Endothelial cell of umbilical vein (primary cell): ENCODE measurements at regions not wholly inside any gene's neighbourhood (a gene's known extent, or its start where the extent isn't known, plus 50 kb on each side); places are given as distances from the start of the nearest gene placed in this dataset.

ENCODE experiments used
- BruUV-seq: library from RNA; stranded (reverse); fragments of 400-500 nt; replicated peaks from 2 replicates; lab custom pipeline; 2021; lab: Mats Ljungman, UMichigan
- CTCF ChIA-PET: fragments of 300-600, 350-600 bp; sonication (Branson Sonifier 250); formaldehyde crosslinking; loops from one replicate; lab custom pipeline; 2021; ENCODE audit warnings: antibody characterized with exemption, inconsistent platforms; lab: Charles Lee
- POLR2A ChIA-PET: fragments of 300-600, 350-600 bp; sonication (Branson Sonifier 250); formaldehyde crosslinking; loops from one replicate; lab custom pipeline; 2021; ENCODE audit warnings: antibody characterized with exemption, inconsistent platforms; lab: Charles Lee
- DNase-seq: peaks from one replicate; pipeline ENCODE4 v3.0.0-alpha.2; 2011; ENCODE audit warnings: low read depth, low spot score
- FAIRE-seq: peaks from 2 replicates; lab custom pipeline; 2011; peaks lifted over from hg19 to GRCh38; lab: Jason Lieb, UNC
- H2AFZ ChIP-seq: 2 replicates; pipeline ENCODE4 v1.6.0; 2012; ENCODE audit warnings: low read depth, low read length, control low read depth, inconsistent platforms
- H3K27ac ChIP-seq: 2 replicates; pipeline ENCODE4 v1.5.1; 2011; ENCODE audit warnings: low read depth, mild to moderate bottlenecking, control low read depth, low read length, moderate library complexity; ENCODE audit not compliant: insufficient read depth
- H3K27me3 ChIP-seq, 2 experiments: 2 replicates each; pipeline versions ENCODE4 v1.6.0 to v1.6.1; 2011; ENCODE audit warnings: low read length in 2 of 2, mixed read lengths in 1 of 2; ENCODE audit not compliant: control insufficient read depth in 2 of 2, insufficient read depth in 2 of 2
- H3K36me3 ChIP-seq, 2 experiments: 2 replicates in 1 of 2; 3 replicates in 1 of 2; pipeline ENCODE4 v1.5.1; 2011; ENCODE audit warnings: low read length in 2 of 2, mild to moderate bottlenecking in 1 of 2, moderate library complexity in 1 of 2; ENCODE audit not compliant: control insufficient read depth in 2 of 2, insufficient read depth in 2 of 2; ENCODE audit errors: extremely low read depth in 1 of 2
- H3K4me1 ChIP-seq: 3 replicates; pipeline ENCODE4 v1.5.1; 2011; ENCODE audit warnings: mild to moderate bottlenecking, low read length; ENCODE audit not compliant: control insufficient read depth, insufficient read depth; ENCODE audit errors: extremely low read depth
- H3K4me2 ChIP-seq: 2 replicates; pipeline ENCODE4 v1.6.1; 2011; ENCODE audit warnings: low read length, control low read depth, mixed read lengths; ENCODE audit not compliant: insufficient read depth
- H3K4me3 ChIP-seq, 3 experiments: fragments of 200-600 bp in 1 of 3; sonication (generic), shearing (Covaris generic) in 1 of 3; replicated peaks in 1 of 3; 2 replicates each; pipeline ENCODE4 v1.5.1; 2011 to 2016; ENCODE audit warnings: control low read depth in 3 of 3, low read length in 3 of 3, mild to moderate bottlenecking in 2 of 3, inconsistent platforms in 1 of 3, low read depth in 1 of 3, moderate library complexity in 1 of 3; ENCODE audit not compliant: insufficient read depth in 1 of 3
- H3K79me2 ChIP-seq: 2 replicates; pipeline ENCODE4 v1.6.0; 2012; ENCODE audit warnings: low read length, inconsistent platforms; ENCODE audit not compliant: control insufficient read depth, insufficient read depth
- H3K9ac ChIP-seq: replicated peaks from 2 replicates; pipeline ENCODE3; 2011; ENCODE audit warnings: low read length, control low read depth; ENCODE audit not compliant: insufficient read depth; ENCODE audit errors: extremely low read depth
- H3K9me1 ChIP-seq: replicated peaks from 3 replicates; pipeline ENCODE4 v1.6.0; 2011; ENCODE audit warnings: mild to moderate bottlenecking, low read length; ENCODE audit not compliant: control insufficient read depth, insufficient read depth; ENCODE audit errors: extremely low read depth
- H3K9me3 ChIP-seq: replicated peaks from 2 replicates; pipeline ENCODE4 v1.5.1; 2012; ENCODE audit warnings: low read length, inconsistent platforms; ENCODE audit not compliant: control insufficient read depth, insufficient read depth
- H4K20me1 ChIP-seq: replicated peaks from 2 replicates; pipeline ENCODE3; 2011; ENCODE audit warnings: mild to moderate bottlenecking, low read length; ENCODE audit not compliant: control insufficient read depth, insufficient read depth; ENCODE audit errors: extremely low read depth
- EZH2 ChIP-seq: IDR thresholded peaks from 2 replicates; pipeline ENCODE4 v1.6.1; 2012; ENCODE audit warnings: borderline replicate concordance, low read depth, mild to moderate bottlenecking, moderate library complexity, low read length, inconsistent platforms; ENCODE audit not compliant: severe bottlenecking
- FOS ChIP-seq: IDR thresholded peaks from 2 replicates; pipeline ENCODE4 v1.6.1; 2011; ENCODE audit warnings: mild to moderate bottlenecking, low read length, moderate library complexity, borderline replicate concordance; ENCODE audit not compliant: insufficient read depth
- GATA2 ChIP-seq: IDR thresholded peaks from 2 replicates; pipeline ENCODE4 v1.7.0; 2011; ENCODE audit warnings: low read depth, mild to moderate bottlenecking, moderate library complexity, mixed read lengths, low read length; ENCODE audit not compliant: insufficient read length, insufficient read depth
- JUN ChIP-seq: IDR thresholded peaks from 2 replicates; pipeline ENCODE4 v1.6.1; 2011; ENCODE audit warnings: borderline replicate concordance, low read depth; ENCODE audit not compliant: insufficient read length, insufficient read depth
- MYC ChIP-seq: IDR thresholded peaks from one replicate; pipeline ENCODE4 v1.6.1; 2011; ENCODE audit warnings: mild to moderate bottlenecking, low read depth, low read length
- POLR2A ChIP-seq: IDR thresholded peaks from 2 replicates; pipeline ENCODE4 v1.6.1; 2012; ENCODE audit warnings: low read depth, mild to moderate bottlenecking, control low read depth, low read length
- POLR2AphosphoS5 ChIP-seq: IDR thresholded peaks from 2 replicates; pipeline ENCODE4 v1.6.1; 2012; ENCODE audit warnings: low read depth, mild to moderate bottlenecking, control low read depth, low read length, moderate library complexity; ENCODE audit not compliant: insufficient read depth
- dilution Hi-C: fragments of 300-500 bp; cut with MboI; formaldehyde crosslinking; loops from one replicate; pipeline ENCODE4 v1.15.0; 2019; ENCODE audit warnings: low sequenced_read_pairs; ENCODE audit not compliant: extremely low pct_ligation_motif_present
- intact Hi-C: fragments of 100-400 bp; cut with micrococcal nuclease; formaldehyde crosslinking; loops from one replicate; pipeline ENCODE4 v1.10.0; 2022
- TF ChIP-seq, protein P1 (sequence below), 2 donors: IDR thresholded peaks; 1 replicate in 1 of 2; 2 replicates in 1 of 2; pipeline ENCODE4 v1.5.1; 2011; ENCODE audit warnings: low read length in 2 of 2, mild to moderate bottlenecking in 2 of 2, moderate library complexity in 2 of 2, control low read depth in 1 of 2, inconsistent platforms in 1 of 2, low read depth in 1 of 2; ENCODE audit not compliant: insufficient read depth in 1 of 2; ENCODE audit errors: extremely low read depth in 1 of 2
- TF ChIP-seq, protein P2 (sequence below): IDR thresholded peaks from 2 replicates; pipeline ENCODE4 v1.6.1; 2011; ENCODE audit not compliant: insufficient read depth, insufficient read length

DNA sequence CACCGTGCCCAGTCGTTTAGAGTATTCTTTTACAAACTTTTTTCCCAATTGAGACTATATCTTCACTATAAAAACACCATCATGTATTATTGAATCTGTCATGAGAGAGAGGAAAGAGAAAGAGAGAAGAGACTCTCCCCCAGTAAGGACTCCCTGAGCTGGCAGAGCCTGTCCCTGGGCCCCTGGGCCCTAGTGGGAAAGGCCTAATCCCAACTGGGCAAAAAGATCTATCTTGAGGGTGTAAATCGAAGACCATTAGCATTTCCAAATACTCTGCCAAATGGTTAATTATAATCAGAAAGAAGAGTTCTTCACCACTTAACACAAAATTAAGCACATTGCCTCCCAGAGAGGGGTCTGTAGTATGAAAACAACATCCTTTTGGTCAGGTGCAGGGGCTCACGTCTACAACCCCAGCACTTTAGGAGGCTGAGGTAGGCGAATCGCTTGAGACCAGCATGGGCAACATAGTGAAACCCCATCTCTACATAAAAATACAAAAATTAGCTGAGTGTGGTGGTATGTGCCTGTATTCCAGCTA, 108.2 kb downstream of the SKIDA1 start:
- CTCF ChIA-PET: no interaction called here
- Histone ChIP-seq H3K9me1 (no peaks in the 10 kb centered on the region), H3K9ac (no peak overlapping the region), H3K4me2 (no peak overlapping the region), H4K20me1 (no peaks in the 10 kb centered on the region), H3K27me3 (no peaks in the 10 kb centered on the region), H3K4me1 (no peaks in the 10 kb centered on the region), H3K27ac (no peak overlapping the region), H2AFZ (no peak overlapping the region), H3K79me2 (no peaks in the 10 kb centered on the region), H3K4me3 (no peak overlapping the region), H3K9me3 (no peaks in the 10 kb centered on the region), H3K36me3 (no peaks in the 10 kb centered on the region)
- no peak for FAIRE-seq
- DNase-seq: no peak
- intact Hi-C loops (no loop called here), dilution Hi-C loops (no loop called here)
- TF ChIP-seq POLR2AphosphoS5 (no peak), JUN (no peak), POLR2A (no peak), FOS (no peak), EZH2 (no peak), GATA2 (no peak), MYC (no peak)
- TF ChIP-seq, protein P1, sequence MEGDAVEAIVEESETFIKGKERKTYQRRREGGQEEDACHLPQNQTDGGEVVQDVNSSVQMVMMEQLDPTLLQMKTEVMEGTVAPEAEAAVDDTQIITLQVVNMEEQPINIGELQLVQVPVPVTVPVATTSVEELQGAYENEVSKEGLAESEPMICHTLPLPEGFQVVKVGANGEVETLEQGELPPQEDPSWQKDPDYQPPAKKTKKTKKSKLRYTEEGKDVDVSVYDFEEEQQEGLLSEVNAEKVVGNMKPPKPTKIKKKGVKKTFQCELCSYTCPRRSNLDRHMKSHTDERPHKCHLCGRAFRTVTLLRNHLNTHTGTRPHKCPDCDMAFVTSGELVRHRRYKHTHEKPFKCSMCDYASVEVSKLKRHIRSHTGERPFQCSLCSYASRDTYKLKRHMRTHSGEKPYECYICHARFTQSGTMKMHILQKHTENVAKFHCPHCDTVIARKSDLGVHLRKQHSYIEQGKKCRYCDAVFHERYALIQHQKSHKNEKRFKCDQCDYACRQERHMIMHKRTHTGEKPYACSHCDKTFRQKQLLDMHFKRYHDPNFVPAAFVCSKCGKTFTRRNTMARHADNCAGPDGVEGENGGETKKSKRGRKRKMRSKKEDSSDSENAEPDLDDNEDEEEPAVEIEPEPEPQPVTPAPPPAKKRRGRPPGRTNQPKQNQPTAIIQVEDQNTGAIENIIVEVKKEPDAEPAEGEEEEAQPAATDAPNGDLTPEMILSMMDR (IDR thresholded peaks at IDR 0.05; ENCODE audit: extremely low read depth in 1 of 2, insufficient read depth in 1 of 2, low read depth in 1 of 2, low read length in 2 of 2): no peak
- TF ChIP-seq, protein P2, sequence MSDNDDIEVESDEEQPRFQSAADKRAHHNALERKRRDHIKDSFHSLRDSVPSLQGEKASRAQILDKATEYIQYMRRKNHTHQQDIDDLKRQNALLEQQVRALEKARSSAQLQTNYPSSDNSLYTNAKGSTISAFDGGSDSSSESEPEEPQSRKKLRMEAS: no peak
- no TSS peak for BruUV-seq
- POLR2A ChIA-PET: no interaction called here
